ENCODE measurements at regions not wholly inside any gene's neighbourhood (a gene's known extent, or its start where the extent isn't known, plus 50 kb on each side); places are given as distances from the start of the nearest gene placed in this dataset.
"Not testable (repeated sequence)": the region's sequence is repeated elsewhere in the genome, so short reads cannot be mapped to it uniquely, and the experiment has no call there.

GRCh38 chr12:83514372-83514771 is 827.7 kb downstream of the TMTC2 start:
- DNase-seq = no peak

DNA sequence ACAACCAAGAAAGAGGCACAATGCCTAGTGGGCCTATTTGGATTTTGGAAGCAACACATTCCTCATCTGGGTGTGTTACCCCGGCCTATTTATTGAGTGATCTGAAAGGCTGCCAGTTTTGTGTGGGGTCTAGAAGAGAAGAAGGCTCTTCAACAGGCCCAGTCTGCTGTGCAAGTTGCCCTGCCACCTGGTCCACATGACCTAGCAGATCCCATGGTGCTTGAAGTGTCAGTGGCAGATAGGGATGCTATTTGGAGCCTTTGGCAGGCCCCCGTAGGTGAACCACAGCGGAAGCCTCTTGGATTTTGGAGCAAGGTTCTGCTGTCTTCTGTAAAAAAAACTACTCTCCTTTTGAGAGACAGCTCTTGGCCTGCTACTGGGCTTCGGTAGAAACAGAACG is 820.1 kb downstream of the TMTC2 start:
- DNase-seq = no peak

DNA sequence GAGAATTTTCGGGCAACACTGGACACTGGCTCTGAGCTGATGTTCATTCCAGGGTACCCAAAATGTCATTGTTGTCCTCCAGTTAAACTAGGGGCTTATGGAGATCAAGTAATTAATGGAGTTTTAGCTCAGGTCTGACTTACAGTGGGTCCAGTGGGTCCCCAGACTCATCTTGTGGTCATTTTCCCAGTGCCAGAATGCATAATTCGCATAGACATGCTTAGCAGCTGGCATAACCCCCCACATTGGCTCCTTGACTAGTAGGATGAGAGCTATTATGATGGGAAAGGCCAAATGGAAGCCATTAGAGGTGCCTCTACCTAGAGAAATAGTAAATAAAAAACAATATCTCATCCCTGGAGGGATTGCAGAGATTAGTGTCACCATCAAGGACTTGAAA is 818.9 kb downstream of the TMTC2 start:
- no peak for DNase-seq

DNA sequence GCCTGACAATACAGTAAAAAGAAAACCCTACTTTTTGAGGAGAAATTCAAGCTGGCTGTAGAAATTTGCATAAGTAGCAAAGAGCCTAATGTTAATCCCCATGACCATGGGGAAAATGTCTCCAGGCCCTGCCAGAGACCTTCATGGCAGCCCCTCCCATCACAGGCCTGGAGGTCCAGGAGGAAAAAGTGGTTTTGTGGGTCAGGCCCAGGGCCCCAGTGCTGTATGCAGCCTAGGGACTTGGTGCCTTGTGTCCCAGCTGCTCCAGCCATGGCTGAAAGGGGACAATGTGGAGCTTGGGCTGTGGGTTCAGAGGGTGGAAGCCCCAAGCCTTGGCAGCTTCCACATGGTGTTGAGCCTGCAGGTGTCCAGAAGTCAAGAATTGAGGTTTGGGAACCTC is 813.2 kb downstream of the TMTC2 start:
- DNase-seq = not testable (repeated sequence)

DNA sequence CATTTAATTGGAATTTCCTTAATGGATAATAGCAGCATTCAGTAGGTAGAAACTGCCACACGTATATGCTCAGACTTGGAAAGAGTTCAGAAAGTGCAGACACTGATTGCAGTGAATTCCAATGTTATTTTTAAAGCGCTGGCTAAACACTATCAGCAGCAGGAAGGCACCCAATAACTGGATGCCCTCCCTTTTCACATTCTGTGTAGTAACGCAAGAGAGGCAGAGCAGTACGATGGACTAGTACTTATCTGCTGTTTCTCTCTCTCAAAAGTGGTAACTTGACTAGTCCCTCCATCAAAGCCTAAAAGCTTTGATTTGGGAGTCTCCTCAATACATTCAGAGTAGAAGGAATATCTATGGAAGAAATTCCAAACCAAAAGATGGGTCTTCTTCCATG is 791.0 kb downstream of the TMTC2 start:
- DNase-seq = no peak

- no peak for DNase-seq
Observed at GRCh38 chr12:83476695-83477690, 790.3 kb downstream of the TMTC2 start.

DNA sequence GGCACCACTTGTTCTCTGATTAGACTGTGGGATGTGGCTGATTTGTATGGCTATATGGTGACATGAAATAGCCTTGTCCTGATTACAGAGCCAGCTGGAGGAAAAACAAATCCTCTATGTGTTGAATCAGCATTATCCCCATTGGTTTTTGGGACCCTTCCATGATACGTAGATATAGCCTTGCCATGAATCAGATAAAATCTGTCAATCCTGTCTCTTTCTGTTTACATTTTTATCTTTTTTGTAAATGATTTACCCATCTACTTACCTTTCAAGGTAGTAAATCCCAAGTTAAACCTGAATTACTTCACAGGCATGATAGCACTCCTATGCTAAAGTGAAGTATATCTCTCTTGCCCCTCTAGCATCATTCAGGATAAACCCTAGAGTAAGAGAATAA is 789.3 kb downstream of the TMTC2 start:
- DNase-seq = no peak

- no peak for DNase-seq
Observed at GRCh38 chr12:83474369-83474768, 787.7 kb downstream of the TMTC2 start.

- DNase-seq = no peak
Observed at GRCh38 chr12:83473408-83474095, 786.8 kb downstream of the TMTC2 start.

DNA sequence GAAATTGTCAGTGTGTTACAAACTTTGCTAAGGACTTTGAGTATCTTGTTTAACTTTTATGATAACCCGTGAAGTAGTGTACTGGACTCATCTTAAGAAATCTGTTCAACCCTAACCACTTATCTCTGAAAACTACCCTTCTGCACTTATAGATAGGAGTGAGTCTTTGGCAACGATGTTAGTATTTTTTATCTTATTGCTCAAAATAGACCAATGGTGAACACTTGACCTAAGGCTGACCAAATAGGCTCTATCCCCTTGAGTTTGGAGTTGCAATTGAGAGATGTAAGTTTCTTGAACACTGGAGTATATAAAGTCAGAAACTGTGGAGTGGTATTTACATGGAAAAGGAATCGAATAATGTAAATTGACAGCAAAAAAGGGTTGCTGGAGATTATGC is 786.1 kb downstream of the TMTC2 start:
- no peak for DNase-seq

GRCh38 chr12:83472350-83472749 is 785.6 kb downstream of the TMTC2 start:
- DNase-seq = no peak

GRCh38 chr12:83471341-83471740 is 784.6 kb downstream of the TMTC2 start:
- no peak for DNase-seq

DNA sequence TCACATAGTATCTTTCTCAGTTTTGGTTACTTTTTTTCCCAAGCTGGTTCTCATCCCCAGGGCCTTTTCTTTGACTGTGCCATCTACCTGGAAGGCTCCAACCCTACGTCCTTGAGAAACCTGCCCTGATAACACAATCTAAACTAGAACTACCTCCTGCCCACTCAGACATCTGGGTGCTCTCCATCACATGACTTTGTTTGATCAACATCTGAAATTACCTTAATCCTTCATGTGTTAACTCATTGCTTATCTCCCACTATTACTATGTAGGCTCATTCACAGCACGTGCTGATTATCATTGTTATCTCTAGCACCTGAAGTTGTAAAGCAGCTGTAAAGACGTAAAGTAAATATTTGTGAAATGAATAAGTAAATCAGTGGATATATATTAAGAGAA is 784.0 kb downstream of the TMTC2 start:
- no peak for DNase-seq

DNA sequence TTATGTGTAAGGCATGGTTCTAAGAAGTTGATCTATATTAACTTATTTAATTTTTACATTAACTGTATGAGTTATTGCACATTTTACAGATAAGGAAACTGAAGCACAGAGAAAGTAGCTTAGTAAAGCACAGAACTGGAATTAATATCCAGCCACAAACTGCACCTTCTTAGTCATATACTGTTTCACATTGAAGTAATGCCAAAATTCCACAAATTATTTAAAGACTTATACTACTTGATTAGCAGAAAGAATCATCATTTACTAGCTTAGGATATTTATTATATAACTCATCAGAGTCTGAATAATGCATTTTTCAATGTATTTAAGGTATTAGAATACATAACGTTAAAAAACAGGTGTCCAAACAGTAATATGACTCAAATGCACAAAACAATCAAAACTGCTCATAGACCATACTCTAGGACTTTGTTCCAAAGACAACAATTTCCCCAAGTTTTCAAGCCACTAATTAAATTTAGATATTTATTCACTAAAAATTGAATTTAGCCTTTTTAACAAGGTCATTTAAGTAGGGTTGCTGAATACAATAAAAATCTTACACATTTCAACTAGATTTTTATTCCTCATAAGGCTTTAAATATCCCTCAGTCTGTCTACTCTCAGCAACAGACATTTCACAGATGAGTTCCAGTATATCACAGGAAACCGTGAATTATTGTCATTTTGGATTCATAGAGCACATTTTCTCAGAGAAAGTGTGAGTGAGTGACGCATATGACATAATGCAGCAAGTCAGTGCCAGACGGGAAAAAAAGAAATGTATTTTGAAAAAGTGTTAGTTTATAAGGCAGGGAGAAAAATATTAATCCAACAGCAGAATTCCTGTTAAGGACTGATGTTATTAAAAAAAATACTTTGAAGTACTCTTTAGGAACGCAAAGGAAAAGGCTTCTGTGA is 782.5 kb downstream of the TMTC2 start:
- no peak for DNase-seq

GRCh38 chr12:83465632-83466031 is 778.9 kb downstream of the TMTC2 start:
- DNase-seq = no peak

- no peak for DNase-seq
Observed at GRCh38 chr12:83462419-83462818, 775.7 kb downstream of the TMTC2 start.

GRCh38 chr12:83461336-83461935 is 774.7 kb downstream of the TMTC2 start:
- DNase-seq = no peak

DNA sequence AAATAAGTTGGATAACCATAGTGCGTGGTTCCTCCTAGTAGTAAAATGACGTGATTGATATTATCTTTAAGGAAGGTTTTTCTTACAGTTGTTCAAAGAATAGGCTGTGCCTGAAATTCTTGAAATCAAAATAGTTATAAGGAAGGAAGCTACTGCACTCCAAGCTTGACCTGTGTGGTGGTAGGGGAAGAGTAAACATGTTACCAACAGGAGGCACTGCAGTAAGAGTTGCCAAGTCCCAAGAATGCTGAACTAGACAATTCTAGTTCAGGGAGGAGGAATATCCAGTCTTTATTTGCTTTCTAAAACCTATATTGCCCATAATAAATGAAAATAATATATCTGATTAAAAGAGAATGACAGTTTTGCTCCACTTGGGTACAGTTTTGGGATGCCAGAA is 764.5 kb downstream of the TMTC2 start:
- DNase-seq = no peak

DNA sequence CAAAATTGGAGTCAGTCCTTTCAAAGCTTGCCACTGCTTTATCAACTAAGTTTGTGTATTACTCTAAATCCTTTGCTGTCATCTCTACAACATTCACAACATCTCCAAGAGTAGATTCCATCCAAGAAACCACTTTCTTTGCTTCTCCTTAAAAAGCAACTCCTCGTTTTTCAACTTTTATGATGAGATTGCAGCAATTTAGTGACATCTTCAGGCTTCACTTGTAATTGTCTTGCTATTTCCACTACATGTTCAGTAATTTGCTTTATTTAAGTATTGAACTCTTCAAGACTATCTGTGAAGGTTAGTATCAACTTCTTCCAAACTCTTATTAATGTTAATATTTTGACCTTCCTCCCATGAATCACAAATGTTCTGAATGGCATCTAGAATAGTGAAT is 747.9 kb downstream of the TMTC2 start:
- no peak for DNase-seq

GRCh38 chr12:83432176-83432719 is 745.5 kb downstream of the TMTC2 start:
- no peak for DNase-seq

DNA sequence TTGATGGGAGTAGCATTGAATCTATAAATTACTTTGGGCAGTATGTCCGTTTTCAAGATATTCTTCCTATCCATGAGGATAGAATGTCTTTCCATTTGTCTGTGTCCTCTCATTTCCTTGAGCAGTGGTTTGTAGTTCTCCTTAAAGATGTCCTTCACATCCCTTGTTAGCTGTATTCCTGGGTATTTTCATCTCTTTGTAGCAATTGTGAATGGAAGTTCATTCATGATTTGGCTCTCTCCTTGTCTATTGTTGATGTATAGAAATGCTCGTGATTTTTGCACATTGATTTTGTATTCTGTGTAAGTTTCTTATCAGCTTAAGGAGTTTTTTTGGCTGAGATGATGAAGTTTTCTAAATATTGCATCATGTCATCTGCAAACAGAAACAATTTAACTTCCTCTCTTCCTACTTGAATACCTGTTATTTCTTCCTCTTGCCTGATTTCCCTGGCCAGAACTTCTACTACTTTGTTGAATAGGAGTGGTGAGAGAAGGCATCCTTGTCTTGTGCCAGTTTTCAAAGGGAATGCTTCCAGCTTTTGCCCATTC is 741.0 kb downstream of the TMTC2 start:
- DNase-seq = not testable (repeated sequence)

- DNase-seq = no peak
Observed at GRCh38 chr12:83414981-83415380, 728.3 kb downstream of the TMTC2 start.

All from CD4-positive, alpha-beta T cell treated with Interleukin-17A for 1 hour (primary cell).